Testis (tissue), 2 donors: ENCODE measurements at regions not wholly inside any gene's neighbourhood (a gene's known extent, or its start where the extent isn't known, plus 50 kb on each side); places are given as distances from the start of the nearest gene placed in this dataset.

Experiments used
- POLR2A ChIP-seq: fragments of 450-650 bp; IDR thresholded peaks from one replicate; pipeline ENCODE4 v1.6.1; 2017; ENCODE audit warnings: antibody characterized with exemption, mild to moderate bottlenecking, moderate library complexity
- TF ChIP-seq, protein P1 (sequence below), 3 experiments: fragments of 450-650 bp in 2 of 3; fragments of 200-600 bp in 1 of 3; sonication (generic) in 1 of 3; IDR thresholded peaks; one replicate each; pipeline ENCODE4 v1.5.1; 2016 to 2019; ENCODE audit warnings: antibody characterized with exemption in 3 of 3, mild to moderate bottlenecking in 2 of 3, moderate library complexity in 1 of 3

DNA sequence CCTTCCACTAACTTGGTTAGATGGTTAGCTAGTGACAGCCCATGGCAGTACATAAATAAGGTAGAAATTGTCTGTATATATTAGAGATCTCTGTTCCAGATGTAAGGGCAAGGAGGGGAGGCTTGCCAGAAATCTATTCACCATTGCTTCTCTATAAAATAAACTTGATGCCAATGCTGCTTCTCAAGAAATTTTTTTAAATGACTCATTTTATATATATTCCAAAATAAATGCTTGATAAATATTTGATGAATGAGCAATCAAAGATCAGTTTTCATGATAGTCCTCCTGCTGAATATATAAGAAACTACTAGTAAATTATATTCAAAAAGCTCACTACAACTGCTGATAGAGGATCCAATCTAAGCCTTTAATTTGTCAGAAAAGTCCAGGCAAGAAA, 710.6 kb upstream of the CCDC179 start:
- TF ChIP-seq, protein P1, sequence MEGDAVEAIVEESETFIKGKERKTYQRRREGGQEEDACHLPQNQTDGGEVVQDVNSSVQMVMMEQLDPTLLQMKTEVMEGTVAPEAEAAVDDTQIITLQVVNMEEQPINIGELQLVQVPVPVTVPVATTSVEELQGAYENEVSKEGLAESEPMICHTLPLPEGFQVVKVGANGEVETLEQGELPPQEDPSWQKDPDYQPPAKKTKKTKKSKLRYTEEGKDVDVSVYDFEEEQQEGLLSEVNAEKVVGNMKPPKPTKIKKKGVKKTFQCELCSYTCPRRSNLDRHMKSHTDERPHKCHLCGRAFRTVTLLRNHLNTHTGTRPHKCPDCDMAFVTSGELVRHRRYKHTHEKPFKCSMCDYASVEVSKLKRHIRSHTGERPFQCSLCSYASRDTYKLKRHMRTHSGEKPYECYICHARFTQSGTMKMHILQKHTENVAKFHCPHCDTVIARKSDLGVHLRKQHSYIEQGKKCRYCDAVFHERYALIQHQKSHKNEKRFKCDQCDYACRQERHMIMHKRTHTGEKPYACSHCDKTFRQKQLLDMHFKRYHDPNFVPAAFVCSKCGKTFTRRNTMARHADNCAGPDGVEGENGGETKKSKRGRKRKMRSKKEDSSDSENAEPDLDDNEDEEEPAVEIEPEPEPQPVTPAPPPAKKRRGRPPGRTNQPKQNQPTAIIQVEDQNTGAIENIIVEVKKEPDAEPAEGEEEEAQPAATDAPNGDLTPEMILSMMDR (IDR thresholded peaks at IDR 0.05): no peak
- TF ChIP-seq POLR2A: no peak
